ENCODE measurements at regions not wholly inside any gene's neighbourhood (a gene's known extent, or its start where the extent isn't known, plus 50 kb on each side); places are given as distances from the start of the nearest gene placed in this dataset.

DNA sequence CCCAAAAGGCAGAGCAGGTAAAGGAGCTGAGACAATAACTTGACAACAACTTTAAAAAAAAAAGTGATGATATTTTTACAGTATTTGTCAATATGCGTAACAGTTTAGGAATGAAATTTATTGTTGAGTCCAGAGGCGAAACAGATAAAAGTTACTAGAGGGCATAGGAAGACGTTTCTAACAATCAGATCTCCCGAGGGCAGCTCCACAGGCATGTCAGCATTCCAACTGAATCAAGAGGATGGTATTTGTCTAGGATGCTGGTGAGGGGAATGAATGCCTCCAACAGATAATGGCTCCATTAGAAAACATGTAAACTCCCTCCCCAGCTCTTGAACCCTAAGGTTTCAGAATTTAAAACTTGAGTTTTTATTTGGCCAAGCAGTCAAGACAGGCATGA is 733.9 kb upstream of the SORCS1 start:
- CTCF ChIA-PET = interaction anchor here (0.6 kb wide), 1 partner anchor 164 kb away, joined by 3 read pairs; no protein-coding TSS in a partner anchor
- Histone ChIP-seq H3K36me3 (ENCODE audit: control insufficient read depth in 2 of 2, insufficient read depth in 1 of 2, low read length in 2 of 2) (no peaks in the 10 kb centered on the region), H3K4me3 (ENCODE audit: low read depth, low read length) (no peak overlapping the region), H3K9me3 (ENCODE audit: control insufficient read depth, insufficient read depth, low read depth, low read length) (no peaks in the 10 kb centered on the region), H3K4me1 (ENCODE audit: control insufficient read depth, insufficient read depth, low read length) (no peaks in the 10 kb centered on the region), H3K27ac (ENCODE audit: extremely low read depth, low read depth, low read length) (no peak overlapping the region)
- TF ChIP-seq, protein P1, sequence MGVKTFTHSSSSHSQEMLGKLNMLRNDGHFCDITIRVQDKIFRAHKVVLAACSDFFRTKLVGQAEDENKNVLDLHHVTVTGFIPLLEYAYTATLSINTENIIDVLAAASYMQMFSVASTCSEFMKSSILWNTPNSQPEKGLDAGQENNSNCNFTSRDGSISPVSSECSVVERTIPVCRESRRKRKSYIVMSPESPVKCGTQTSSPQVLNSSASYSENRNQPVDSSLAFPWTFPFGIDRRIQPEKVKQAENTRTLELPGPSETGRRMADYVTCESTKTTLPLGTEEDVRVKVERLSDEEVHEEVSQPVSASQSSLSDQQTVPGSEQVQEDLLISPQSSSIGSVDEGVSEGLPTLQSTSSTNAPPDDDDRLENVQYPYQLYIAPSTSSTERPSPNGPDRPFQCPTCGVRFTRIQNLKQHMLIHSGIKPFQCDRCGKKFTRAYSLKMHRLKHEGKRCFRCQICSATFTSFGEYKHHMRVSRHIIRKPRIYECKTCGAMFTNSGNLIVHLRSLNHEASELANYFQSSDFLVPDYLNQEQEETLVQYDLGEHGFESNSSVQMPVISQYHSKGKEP (tag by site-specific recombination; IDR thresholded peaks at IDR 0.05) = no peak
- TF ChIP-seq SP3 (tag by site-specific recombination; IDR thresholded peaks at IDR 0.05) (no peak), ZNF707 (tag by site-specific recombination; IDR thresholded peaks at IDR 0.05) (no peak), ZNF114 (tag by site-specific recombination; IDR thresholded peaks at IDR 0.05) (no peak), BCL11B (tag by site-specific recombination; IDR thresholded peaks at IDR 0.05; ENCODE audit: low read depth) (no peak)
- POLR2A ChIA-PET = interaction anchor here (0.6 kb wide), 1 partner anchor 155 kb away, joined by 5 read pairs; no protein-coding TSS in a partner anchor

DNA sequence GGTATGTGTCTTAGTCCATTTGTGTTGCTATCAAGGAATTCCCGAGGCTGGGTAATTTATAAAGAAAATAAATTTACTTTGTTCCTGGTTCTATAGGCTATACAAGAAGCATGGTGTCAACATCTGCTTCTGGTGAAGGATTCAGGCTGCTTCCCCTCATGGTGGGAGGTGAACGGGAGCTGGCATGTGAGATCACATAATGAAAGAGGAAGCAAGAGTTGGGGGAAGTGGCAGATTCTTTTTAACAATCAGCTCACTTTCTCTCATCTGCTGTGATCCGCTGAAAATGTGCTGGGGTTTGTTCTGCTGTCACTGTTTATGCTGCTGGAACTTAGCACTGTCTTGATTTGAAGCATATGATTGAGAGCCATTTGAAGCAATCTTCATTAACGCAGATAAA is 730.0 kb upstream of the SORCS1 start:
- no peaks in the 10 kb centered on the region for H3K4me1 ChIP-seq (ENCODE audit: control insufficient read depth, insufficient read depth, low read length)
- TF ChIP-seq, protein P2, sequence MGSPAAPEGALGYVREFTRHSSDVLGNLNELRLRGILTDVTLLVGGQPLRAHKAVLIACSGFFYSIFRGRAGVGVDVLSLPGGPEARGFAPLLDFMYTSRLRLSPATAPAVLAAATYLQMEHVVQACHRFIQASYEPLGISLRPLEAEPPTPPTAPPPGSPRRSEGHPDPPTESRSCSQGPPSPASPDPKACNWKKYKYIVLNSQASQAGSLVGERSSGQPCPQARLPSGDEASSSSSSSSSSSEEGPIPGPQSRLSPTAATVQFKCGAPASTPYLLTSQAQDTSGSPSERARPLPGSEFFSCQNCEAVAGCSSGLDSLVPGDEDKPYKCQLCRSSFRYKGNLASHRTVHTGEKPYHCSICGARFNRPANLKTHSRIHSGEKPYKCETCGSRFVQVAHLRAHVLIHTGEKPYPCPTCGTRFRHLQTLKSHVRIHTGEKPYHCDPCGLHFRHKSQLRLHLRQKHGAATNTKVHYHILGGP (tag by site-specific recombination; IDR thresholded peaks at IDR 0.05) = no peak
- TF ChIP-seq, protein P3, sequence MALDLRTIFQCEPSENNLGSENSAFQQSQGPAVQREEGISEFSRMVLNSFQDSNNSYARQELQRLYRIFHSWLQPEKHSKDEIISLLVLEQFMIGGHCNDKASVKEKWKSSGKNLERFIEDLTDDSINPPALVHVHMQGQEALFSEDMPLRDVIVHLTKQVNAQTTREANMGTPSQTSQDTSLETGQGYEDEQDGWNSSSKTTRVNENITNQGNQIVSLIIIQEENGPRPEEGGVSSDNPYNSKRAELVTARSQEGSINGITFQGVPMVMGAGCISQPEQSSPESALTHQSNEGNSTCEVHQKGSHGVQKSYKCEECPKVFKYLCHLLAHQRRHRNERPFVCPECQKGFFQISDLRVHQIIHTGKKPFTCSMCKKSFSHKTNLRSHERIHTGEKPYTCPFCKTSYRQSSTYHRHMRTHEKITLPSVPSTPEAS (tag by site-specific recombination; IDR thresholded peaks at IDR 0.05) = no peak
- TF ChIP-seq, protein P4, sequence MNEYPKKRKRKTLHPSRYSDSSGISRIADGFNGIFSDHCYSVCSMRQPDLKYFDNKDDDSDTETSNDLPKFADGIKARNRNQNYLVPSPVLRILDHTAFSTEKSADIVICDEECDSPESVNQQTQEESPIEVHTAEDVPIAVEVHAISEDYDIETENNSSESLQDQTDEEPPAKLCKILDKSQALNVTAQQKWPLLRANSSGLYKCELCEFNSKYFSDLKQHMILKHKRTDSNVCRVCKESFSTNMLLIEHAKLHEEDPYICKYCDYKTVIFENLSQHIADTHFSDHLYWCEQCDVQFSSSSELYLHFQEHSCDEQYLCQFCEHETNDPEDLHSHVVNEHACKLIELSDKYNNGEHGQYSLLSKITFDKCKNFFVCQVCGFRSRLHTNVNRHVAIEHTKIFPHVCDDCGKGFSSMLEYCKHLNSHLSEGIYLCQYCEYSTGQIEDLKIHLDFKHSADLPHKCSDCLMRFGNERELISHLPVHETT (tag by site-specific recombination; IDR thresholded peaks at IDR 0.05) = no peak
- TF ChIP-seq, protein P5, sequence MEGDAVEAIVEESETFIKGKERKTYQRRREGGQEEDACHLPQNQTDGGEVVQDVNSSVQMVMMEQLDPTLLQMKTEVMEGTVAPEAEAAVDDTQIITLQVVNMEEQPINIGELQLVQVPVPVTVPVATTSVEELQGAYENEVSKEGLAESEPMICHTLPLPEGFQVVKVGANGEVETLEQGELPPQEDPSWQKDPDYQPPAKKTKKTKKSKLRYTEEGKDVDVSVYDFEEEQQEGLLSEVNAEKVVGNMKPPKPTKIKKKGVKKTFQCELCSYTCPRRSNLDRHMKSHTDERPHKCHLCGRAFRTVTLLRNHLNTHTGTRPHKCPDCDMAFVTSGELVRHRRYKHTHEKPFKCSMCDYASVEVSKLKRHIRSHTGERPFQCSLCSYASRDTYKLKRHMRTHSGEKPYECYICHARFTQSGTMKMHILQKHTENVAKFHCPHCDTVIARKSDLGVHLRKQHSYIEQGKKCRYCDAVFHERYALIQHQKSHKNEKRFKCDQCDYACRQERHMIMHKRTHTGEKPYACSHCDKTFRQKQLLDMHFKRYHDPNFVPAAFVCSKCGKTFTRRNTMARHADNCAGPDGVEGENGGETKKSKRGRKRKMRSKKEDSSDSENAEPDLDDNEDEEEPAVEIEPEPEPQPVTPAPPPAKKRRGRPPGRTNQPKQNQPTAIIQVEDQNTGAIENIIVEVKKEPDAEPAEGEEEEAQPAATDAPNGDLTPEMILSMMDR (tag by site-specific recombination; IDR thresholded peaks at IDR 0.05) = no peak
- no peak for TF ChIP-seq ZNF335 (tag by site-specific recombination; conservative IDR thresholded peaks at IDR 0.05)
- TF ChIP-seq ZNF501 (tag by site-specific recombination; IDR thresholded peaks at IDR 0.05) = no peak
- no peak for TF ChIP-seq ZNF146 (tag by site-specific recombination; IDR thresholded peaks at IDR 0.05)
- H3K27ac ChIP-seq (ENCODE audit: extremely low read depth, low read depth, low read length) = no peak overlapping the region
- ChIA-PET POLR2A (no interaction called here), CTCF (no interaction called here)
- no peak overlapping the region for H3K4me3 ChIP-seq (ENCODE audit: low read depth, low read length)
- no peaks in the 10 kb centered on the region for H3K36me3 ChIP-seq (ENCODE audit: control insufficient read depth in 2 of 2, insufficient read depth in 1 of 2, low read length in 2 of 2)
- no peaks in the 10 kb centered on the region for H3K9me3 ChIP-seq (ENCODE audit: control insufficient read depth, insufficient read depth, low read depth, low read length)

DNA sequence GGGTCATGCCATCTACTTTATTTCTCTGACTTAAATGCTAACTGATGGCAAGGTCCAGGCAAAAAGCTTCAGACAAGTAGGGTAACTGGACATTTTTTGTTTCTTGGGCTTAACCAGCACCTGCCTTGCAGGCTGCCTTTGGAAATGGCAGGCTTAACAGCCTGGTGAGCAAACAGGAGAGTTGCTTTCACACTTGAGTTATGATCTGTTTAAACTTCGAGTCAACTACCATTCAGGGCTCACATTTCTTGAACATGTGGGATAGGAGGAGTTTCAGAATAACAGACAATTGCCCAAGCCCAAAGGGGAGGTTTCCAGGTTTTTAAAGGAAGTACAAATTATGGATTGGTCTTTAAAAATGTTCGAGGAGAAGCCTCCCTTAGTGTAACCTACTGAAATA is 724.6 kb upstream of the SORCS1 start:
- H3K9me3 ChIP-seq (ENCODE audit: control insufficient read depth, insufficient read depth, low read depth, low read length) = no peaks in the 10 kb centered on the region
- no peaks in the 10 kb centered on the region for H3K36me3 ChIP-seq (ENCODE audit: control insufficient read depth in 2 of 2, insufficient read depth in 1 of 2, low read length in 2 of 2)
- TF ChIP-seq ZNF24 (tag by site-specific recombination; IDR thresholded peaks at IDR 0.05) (no peak), ZNF843 (tag by site-specific recombination; IDR thresholded peaks at IDR 0.05) (no peak), ZSCAN23 (tag by site-specific recombination; IDR thresholded peaks at IDR 0.05) (no peak)
- TF ChIP-seq, protein P6, sequence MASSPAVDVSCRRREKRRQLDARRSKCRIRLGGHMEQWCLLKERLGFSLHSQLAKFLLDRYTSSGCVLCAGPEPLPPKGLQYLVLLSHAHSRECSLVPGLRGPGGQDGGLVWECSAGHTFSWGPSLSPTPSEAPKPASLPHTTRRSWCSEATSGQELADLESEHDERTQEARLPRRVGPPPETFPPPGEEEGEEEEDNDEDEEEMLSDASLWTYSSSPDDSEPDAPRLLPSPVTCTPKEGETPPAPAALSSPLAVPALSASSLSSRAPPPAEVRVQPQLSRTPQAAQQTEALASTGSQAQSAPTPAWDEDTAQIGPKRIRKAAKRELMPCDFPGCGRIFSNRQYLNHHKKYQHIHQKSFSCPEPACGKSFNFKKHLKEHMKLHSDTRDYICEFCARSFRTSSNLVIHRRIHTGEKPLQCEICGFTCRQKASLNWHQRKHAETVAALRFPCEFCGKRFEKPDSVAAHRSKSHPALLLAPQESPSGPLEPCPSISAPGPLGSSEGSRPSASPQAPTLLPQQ (tag by site-specific recombination; IDR thresholded peaks at IDR 0.05) = no peak
- no peaks in the 10 kb centered on the region for H3K4me1 ChIP-seq (ENCODE audit: control insufficient read depth, insufficient read depth, low read length)
- H3K27ac ChIP-seq (ENCODE audit: extremely low read depth, low read depth, low read length) = no peak overlapping the region
- no peak overlapping the region for H3K4me3 ChIP-seq (ENCODE audit: low read depth, low read length)
- ChIA-PET POLR2A (no interaction called here), CTCF (no interaction called here)
